ENCODE measurements at regions not wholly inside any gene's neighbourhood (a gene's known extent, or its start where the extent isn't known, plus 50 kb on each side); places are given as distances from the start of the nearest gene placed in this dataset.

DNA sequence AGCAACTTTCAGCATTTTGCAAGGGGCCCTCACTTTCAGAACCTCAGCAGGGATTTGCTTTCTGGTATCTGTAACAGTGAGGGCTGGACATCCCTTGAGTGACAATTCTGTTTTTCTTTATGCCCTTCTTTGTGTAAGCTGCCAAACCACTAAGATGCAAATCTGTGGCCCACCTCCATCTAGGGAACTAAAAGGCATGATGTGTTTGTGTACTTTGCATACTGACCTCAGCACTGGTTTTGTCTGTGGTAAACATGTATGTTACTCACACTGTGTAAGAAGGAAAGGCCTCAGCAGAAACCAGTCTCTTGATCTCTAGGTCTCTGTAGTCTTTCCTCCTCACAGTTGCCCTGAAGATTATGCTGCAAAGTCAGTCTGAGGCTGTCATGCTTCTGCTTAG is 396.6 kb upstream of the DYNLRB2 start:
- in situ Hi-C loops (cut with HindIII; ENCODE audit: low sequenced_read_pairs) = no loop called here

DNA sequence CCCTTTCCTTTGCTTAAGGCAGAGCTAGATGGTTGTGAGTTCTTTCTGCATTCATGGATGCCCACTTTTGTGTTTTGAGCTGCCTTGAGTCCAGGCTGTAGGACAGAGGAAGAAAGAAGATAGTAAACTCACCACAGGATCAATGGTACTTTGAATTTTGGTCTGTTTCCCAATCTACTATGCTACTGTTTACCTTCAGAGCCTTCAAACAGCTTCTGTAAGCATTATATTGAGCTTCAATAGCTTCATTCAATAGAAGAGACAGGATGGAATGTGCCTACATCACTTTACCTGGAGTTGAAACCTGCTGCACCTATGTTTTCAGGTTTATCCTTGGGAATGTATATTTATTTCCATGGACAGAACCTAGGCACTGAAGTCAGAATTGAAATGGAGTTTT is 397.9 kb upstream of the DYNLRB2 start:
- in situ Hi-C loops (cut with HindIII; ENCODE audit: low sequenced_read_pairs) = no loop called here

GRCh38 chr16:80142281-80142680 is 398.5 kb upstream of the DYNLRB2 start:
- in situ Hi-C loops (cut with HindIII; ENCODE audit: low sequenced_read_pairs) = no loop called here

GRCh38 chr16:80129791-80130190 is 411.0 kb upstream of the DYNLRB2 start:
- in situ Hi-C loops (cut with HindIII; ENCODE audit: low sequenced_read_pairs) = no loop called here

DNA sequence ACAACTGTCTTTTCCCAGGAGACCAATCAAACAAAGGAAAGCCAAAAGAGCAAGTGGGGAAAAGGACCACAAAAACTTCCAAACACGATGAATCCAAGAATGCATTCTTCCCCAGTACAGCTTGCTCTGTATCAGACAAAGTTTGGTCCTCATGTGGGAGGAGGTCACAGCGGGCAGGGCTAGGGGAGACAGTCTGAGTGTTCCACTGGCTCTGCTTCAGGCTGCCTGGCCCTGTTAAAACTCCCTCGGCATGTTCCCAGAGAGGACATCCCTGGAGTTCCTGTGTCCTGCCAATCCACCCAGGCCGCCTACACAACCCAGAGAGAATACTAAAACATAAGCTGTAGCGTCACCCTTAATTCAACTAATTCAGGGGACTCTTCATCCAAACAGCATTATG is 415.1 kb upstream of the DYNLRB2 start:
- in situ Hi-C loops (cut with HindIII; ENCODE audit: low sequenced_read_pairs) = no loop called here

GRCh38 chr16:80123189-80123588 is 417.6 kb upstream of the DYNLRB2 start:
- in situ Hi-C loops (cut with HindIII; ENCODE audit: low sequenced_read_pairs) = no loop called here

DNA sequence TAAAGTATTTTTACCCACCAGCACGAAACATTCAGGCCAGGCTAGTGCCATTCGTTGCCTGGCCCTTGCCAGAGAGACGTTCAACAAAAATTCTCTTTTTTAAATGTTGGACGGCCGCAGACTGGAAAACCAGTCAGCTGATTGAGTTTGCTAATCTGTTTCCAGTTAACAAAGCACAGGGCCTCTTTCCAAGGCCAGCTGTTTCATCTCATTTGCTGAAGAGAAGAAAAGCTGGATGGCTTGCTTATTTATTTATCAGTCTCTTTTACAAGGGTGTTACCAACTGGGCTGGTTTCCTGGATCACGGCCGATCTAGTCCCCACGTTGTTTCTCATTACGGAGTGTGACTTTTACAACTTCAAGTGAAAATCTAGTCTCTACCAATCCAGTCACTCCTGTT is 418.7 kb upstream of the DYNLRB2 start:
- in situ Hi-C loops (cut with HindIII; ENCODE audit: low sequenced_read_pairs) = no loop called here

- in situ Hi-C loops (cut with HindIII; ENCODE audit: low sequenced_read_pairs) = no loop called here
These were observed 419.3 kb upstream of the DYNLRB2 start for GRCh38 chr16:80121522-80121909.

GRCh38 chr16:80120899-80121521 is 419.8 kb upstream of the DYNLRB2 start:
- in situ Hi-C loops (cut with HindIII; ENCODE audit: low sequenced_read_pairs) = no loop called here

GRCh38 chr16:80117556-80118130 is 423.1 kb upstream of the DYNLRB2 start:
- in situ Hi-C loops (cut with HindIII; ENCODE audit: low sequenced_read_pairs) = no loop called here

DNA sequence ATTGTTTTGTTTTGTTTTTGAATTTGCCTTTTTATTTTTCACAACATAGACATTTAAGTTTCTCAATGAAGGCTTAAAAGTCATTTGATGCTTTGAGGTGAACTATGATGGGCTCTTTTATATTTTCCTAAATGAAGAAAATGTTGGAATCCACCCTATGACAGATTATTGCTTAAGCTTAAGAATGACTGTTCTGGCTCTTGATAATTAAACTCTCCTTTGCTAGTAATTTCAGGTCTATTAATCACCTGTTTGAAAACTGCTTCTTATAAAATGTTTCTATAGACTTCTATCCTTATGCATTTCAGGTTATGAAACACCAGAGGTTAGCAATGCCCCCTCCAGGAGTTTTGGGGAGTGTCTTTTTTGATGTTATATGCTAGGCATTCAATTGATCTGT is 424.1 kb upstream of the DYNLRB2 start:
- in situ Hi-C loops (cut with HindIII; ENCODE audit: low sequenced_read_pairs) = no loop called here

GRCh38 chr16:80114699-80115098 is 426.1 kb upstream of the DYNLRB2 start:
- in situ Hi-C loops (cut with HindIII; ENCODE audit: low sequenced_read_pairs) = no loop called here

DNA sequence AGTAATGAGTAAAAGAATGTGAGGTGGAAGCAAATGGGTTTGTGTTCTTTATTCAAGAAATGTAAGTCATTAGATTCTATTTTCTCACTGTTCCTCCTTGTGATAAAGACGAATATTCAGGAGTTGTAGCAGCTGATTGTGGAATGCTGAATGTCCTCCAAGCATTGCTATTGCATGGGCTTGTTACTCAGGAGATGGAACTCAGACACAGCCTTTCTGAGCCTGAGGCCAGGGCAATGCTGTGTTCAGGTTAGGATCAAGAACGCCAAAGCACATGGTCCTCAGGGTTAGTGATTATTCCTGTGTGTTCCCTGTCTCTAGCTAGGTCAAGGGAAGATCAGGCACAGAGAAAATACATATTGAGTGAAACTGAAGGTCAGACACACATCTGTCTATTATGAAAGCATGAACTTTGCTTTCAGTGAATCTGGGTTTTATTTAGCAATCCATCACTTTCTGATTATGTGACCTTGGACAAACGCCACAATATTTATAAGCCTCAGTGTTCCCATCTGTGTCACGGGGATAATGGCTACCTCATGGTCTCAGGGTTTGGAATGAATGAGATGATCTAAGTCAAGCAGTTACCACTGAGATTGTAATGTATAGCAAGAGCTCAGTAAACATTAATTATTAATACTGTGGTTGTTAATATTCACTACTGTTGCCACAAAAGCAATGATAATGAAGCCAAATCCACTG is 426.8 kb upstream of the DYNLRB2 start:
- in situ Hi-C loops (cut with HindIII; ENCODE audit: low sequenced_read_pairs) = no loop called here

- in situ Hi-C loops (cut with HindIII; ENCODE audit: low sequenced_read_pairs) = no loop called here
These were observed 431.2 kb upstream of the DYNLRB2 start for GRCh38 chr16:80109581-80109980.

GRCh38 chr16:80107900-80108299 is 432.9 kb upstream of the DYNLRB2 start:
- in situ Hi-C loops (cut with HindIII; ENCODE audit: low sequenced_read_pairs) = no loop called here

DNA sequence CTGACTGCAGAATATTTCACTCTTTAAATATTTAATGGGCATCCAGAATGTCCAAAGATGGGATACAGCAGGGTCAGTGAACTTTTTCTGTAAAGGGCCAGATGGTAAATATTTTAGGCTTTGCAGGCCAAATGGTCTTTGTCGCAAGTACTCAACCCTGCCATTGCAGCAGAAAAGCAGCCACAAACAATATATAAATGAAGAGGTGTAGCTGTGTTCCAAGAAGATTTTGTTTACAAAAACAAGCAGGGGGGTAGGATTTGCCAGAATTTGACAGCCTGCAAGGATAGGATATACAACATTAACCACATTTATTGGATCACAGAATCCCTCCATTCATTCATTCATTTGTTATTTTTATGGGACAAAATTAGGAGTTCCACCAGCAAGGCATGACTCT is 435.0 kb upstream of the DYNLRB2 start:
- in situ Hi-C loops (cut with HindIII; ENCODE audit: low sequenced_read_pairs) = no loop called here

GRCh38 chr16:80105160-80105559 is 435.6 kb upstream of the DYNLRB2 start:
- in situ Hi-C loops (cut with HindIII; ENCODE audit: low sequenced_read_pairs) = no loop called here

- in situ Hi-C loops (cut with HindIII; ENCODE audit: low sequenced_read_pairs) = no loop called here
These were observed 436.4 kb upstream of the DYNLRB2 start for GRCh38 chr16:80104401-80104800.

DNA sequence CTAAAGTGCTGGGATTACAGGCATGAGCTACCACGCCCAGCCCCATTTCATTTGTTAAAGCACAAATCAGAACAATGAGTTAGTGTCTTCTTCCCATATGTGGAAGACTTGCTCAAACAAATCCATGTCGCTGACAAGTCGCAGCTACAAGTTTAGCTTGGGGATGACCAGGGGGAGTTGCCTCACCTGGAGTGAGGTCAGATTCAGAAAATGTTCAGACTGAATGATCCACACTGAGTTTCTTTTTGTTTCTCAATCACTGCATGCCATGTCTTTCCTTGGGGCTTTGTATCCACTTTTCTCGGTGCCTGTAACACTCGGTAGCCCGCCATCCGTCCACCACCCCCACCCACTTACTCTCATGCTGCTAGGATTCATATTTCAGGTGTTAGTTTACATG is 437.3 kb upstream of the DYNLRB2 start:
- in situ Hi-C loops (cut with HindIII; ENCODE audit: low sequenced_read_pairs) = no loop called here

- in situ Hi-C loops (cut with HindIII; ENCODE audit: low sequenced_read_pairs) = no loop called here
These were observed 439.8 kb upstream of the DYNLRB2 start for GRCh38 chr16:80100846-80101451.

- in situ Hi-C loops (cut with HindIII; ENCODE audit: low sequenced_read_pairs) = no loop called here
These were observed 440.6 kb upstream of the DYNLRB2 start for GRCh38 chr16:80100186-80100585.

- in situ Hi-C loops (cut with HindIII; ENCODE audit: low sequenced_read_pairs) = no loop called here
These were observed 443.7 kb upstream of the DYNLRB2 start for GRCh38 chr16:80097098-80097497.
